NCI-H128 (cell line): ENCODE measurements at regions not wholly inside any gene's neighbourhood (a gene's known extent, or its start where the extent isn't known, plus 50 kb on each side); places are given as distances from the start of the nearest gene placed in this dataset.

Experiments used
- DNase-seq: peaks from one replicate; lab custom pipeline; 2025; ENCODE audit not compliant: unreplicated experiment; lab: John Stamatoyannopoulos, UW

- DNase-seq: no peak
These were observed 232.8 kb upstream of the BLID start for GRCh38 chr11:122348659-122349409.

DNA sequence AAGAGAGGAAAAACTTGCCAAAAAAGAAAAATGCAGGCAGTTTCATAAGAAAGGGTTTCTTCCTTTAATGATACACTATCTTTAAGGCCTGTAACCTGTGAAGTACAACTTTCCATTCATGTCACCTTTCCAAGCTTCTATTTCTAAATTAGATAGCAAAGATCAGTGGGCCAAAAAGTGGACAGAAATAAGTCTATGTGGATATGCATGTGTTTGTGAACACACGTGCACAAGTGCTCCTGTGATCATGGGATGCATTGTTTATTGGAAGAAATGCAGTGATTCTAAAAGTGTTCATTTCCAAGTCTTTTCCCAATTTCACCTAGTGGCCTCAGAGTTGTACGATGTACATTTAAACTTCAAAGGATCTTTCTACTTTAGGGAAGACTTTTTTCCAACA, 230.0 kb upstream of the BLID start:
- no peak for DNase-seq

- DNase-seq: no peak
These were observed 229.6 kb upstream of the BLID start for GRCh38 chr11:122345586-122345985.

DNA sequence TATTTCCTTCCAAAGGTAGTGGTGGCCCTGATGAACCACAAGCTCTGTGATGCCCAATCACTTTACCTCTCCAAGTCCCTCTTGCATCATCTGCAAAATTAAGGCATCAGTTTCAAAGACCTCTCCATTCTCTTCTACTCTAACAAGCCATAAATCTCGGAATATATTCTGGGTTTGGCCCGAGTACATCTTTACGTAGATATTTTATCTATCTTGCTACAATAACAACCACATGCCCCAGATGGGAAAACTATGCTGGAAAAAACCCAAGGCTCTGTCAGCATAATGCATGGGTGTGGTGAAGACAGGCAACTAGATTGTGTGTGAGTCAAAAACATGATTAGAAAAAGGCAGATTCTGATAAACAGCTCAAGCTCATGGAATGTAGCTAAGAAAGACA, 228.2 kb upstream of the BLID start:
- DNase-seq: no peak

DNA sequence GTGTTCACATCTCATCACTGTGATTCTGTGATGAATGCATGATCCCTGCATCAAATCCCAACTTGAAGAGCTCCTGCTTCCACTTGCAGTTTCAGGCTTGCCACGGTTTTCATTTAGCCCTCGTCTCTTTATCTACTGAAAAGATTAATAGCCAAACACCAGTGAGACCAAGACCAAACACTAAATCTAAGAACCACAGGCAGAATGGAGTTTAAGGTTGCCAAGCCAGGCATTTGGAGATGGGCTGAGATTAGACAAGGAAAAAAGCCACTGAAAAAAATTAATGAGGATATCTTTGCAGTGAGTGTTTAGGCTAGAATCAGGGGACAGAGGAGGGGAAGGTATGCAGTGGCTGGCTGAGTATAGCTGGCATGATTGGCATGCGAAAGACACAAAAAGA, 227.2 kb upstream of the BLID start:
- DNase-seq: no peak

DNA sequence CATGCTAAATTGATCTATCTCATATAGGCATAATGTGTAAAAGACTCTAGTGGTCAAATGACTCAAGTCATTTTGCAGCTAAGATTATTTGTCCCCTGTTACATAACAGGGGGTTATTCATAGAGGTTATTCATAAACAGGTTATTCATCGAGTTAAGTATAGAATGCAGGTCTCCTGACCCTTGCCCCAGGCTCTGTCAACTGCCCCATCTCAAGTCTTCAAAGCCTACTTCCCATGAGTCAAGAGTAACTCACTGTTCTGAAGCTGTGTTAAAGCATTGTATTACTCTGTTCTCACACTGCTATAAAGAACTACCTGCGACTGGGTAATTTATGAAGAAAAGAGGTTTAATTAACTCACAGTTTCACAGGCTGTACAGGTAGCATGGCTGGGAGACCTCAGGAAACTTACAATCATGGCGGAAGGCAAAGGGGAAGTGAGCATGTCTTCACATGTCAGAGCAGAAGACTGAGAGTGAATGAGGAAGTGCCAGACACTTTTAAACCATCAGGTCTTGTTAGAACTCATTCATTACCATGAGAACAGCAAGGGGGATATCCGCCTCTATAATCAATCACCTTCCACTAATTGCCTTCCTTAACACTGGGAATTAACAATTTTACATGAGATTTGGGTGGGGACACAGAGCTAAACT, 226.2 kb upstream of the BLID start:
- no peak for DNase-seq

DNA sequence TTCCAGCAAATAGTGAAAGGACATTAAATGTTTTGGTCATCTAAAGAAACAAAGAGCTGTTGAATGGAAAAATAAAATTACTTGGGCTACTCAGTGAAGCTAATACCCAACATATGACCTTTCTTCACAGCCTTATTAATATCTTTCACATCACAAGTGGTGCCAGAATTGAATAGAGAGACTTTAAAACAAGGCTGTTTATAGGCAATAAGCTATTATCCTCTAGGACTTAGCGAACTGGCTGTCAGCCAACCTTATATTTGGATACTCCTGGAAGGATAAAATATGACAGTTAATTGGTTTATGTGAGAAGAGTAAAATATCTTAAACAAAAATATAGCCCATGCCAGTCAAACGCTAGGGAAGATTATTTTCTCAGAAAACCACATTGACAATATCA, 225.5 kb upstream of the BLID start:
- DNase-seq: no peak

GRCh38 chr11:122340607-122341290, 224.7 kb upstream of the BLID start:
- no peak for DNase-seq

DNA sequence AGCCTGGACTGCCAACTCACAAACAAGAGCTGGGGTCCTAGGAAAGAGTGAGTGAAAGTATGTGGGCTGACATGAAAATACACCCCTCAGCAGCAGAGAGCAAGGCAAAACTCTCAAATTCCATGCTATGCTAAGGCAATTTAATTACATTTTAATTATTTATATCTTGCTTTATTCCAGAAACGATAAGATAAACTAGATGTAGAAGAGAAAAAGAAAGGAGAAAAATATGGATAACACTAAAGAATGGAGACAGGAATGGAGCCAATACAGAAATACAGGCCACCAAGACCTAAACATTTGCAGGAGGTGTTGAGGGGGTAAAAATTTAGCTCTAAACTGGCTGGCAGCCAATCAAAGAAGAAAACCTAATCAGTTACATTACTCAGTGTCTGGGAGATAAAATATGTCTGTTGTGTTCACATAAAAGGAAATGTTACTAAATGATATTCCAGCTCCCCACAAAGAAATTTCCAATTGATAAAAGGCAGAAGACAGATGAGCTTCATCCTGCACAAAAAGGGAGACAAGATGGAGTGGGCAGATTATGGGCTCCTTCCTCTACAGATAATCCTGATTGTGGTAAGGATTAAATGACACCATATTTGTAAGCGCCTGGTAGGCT, 223.5 kb upstream of the BLID start:
- no peak for DNase-seq

- no peak for DNase-seq
These were observed 221.7 kb upstream of the BLID start for GRCh38 chr11:122337704-122338103.

- no peak for DNase-seq
These were observed 221.2 kb upstream of the BLID start for GRCh38 chr11:122337241-122337640.

GRCh38 chr11:122336706-122337105, 220.7 kb upstream of the BLID start:
- no peak for DNase-seq

GRCh38 chr11:122334546-122335339, 218.7 kb upstream of the BLID start:
- no peak for DNase-seq

DNA sequence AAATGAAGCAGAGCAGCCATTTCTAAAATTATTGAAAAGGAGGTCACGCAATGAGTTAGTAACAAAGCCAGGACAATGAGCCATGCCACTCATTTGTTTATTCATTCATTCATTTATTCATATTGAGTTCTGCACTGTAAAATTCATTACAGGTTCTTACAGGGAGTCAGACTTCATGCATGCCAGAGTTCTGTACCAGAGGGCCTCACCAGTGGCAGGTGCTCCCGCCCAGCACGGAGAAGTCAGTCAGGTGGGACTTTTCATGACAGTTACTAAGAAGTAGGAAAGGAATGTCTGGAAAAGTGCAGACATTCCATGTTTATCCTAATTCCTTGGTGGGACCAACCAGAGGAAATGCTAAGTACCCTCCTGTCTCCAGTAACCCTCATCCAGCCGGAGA, 217.5 kb upstream of the BLID start:
- DNase-seq: no peak

- no peak for DNase-seq
These were observed 215.1 kb upstream of the BLID start for GRCh38 chr11:122331079-122331478.

DNA sequence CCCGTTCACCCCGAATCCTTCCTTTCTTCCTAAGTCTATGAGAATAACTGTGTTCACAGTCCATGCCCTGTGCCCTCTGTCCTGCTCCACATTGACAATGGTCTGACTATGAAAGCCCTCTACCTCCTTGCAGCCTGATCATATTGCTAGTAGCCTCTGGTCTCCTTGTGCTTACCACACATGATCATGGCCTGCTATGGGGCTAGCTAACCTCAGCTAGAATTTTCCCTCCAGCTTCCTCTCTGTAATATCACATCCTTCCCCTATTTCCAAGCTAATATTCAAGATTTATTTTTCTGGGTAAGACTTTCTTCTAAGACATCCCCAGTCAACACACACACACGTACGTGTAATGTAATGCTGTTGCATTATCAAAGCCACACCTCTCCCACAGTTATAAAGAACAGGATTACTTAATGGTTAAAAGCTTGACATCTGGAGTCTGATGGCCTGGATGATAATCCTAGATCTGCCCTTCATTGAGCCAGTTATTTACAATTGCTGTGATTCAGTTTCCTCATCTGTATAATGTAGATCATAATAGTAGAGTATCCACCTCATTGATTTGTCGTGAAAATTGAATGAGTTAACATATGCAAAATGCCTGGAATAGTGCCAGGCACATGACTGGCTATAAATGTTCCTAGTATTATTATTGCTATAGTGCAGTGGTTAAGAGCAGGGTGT, 214.4 kb upstream of the BLID start:
- no peak for DNase-seq

DNA sequence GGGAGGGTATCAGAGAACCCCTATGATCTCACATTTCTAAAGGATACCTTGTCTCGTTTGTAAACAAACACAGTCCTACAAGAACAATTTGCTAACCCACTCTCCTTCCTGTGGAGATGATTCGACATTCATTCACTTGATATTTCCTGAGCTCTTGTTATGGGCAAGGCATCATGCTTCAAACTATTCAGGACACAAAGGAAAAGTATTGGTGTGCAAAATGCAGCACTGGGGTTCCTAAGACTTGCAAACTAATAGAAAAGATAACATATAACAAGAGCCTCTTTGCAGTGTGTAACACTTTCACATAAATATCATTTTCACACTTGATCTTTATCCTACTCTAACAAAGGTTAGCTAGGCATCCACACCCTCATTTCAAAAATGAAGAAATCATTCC, 211.5 kb upstream of the BLID start:
- DNase-seq: no peak

DNA sequence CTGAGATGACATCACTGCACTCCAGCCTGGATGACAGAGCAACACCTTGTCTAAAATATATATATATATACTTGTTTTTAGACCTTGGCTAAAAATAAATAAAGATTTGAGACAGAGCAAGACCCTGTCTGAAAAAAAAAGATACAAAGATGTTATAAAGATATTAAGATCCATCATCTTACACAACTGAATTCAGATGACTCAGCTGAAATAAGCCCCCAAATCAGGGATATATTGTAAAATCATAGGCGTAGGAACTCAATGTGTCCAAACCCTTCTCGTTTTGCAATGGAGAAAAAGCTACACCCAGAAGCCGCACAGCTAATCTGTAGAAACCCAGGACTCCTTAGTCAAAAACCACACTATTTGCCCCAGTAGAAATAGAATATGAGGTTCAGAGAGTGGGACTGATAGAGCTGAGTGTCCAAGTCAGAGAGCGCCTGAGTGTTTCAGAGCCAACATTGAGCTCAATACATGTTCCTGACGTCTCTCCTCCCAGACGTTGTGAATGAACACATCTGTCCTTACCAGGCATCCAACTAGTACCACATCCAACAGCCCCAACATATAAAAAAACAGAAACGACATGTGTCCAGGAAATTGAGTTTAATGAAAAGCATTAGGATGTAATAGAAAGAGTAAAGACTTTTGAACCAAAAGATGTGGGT, 207.9 kb upstream of the BLID start:
- DNase-seq: no peak

- no peak for DNase-seq
These were observed 206.3 kb upstream of the BLID start for GRCh38 chr11:122322329-122322728.

- DNase-seq: no peak
These were observed 204.7 kb upstream of the BLID start for GRCh38 chr11:122320671-122321070.
